ENCODE measurements at regions not wholly inside any gene's neighbourhood (a gene's known extent, or its start where the extent isn't known, plus 50 kb on each side); places are given as distances from the start of the nearest gene placed in this dataset.

GRCh38 chr3:40847551-40847992 lies 322.8 kb downstream of the ZNF621 start:
- Mint-ChIP-seq H3K36me3 (no peaks in the 10 kb centered on the region), H3K4me3 (no peak overlapping the region), H3K4me1 (peaks cover 18% of the 10 kb centered on the region), H3K27me3 (ENCODE audit: low read depth) (no peaks in the 10 kb centered on the region), H3K27ac (no peak overlapping the region), H3K9me3 (no peaks in the 10 kb centered on the region)
- TF ChIP-seq CTCF (IDR thresholded peaks at IDR 0.05; ENCODE audit: unreplicated experiment): no peak
- DNase-seq (ENCODE audit: low spot score in 2 of 2, unreplicated experiment in 2 of 2): no peak

GRCh38 chr3:40848421-40848820 lies 323.7 kb downstream of the ZNF621 start:
- no peak for TF ChIP-seq CTCF (IDR thresholded peaks at IDR 0.05; ENCODE audit: unreplicated experiment)
- H3K4me1 Mint-ChIP-seq: peaks cover 16% of the 10 kb centered on the region
- DNase-seq (ENCODE audit: low spot score in 2 of 2, unreplicated experiment in 2 of 2): no peak
- no peaks in the 10 kb centered on the region for H3K27me3 Mint-ChIP-seq (ENCODE audit: low read depth)
- no peak overlapping the region for H3K27ac Mint-ChIP-seq
- no peak overlapping the region for H3K4me3 Mint-ChIP-seq
- H3K9me3 Mint-ChIP-seq: no peaks in the 10 kb centered on the region
- no peaks in the 10 kb centered on the region for H3K36me3 Mint-ChIP-seq

- no peaks in the 10 kb centered on the region for H3K36me3 Mint-ChIP-seq
- peaks cover 4% of the 10 kb centered on the region for H3K4me1 Mint-ChIP-seq
- no peak for DNase-seq (ENCODE audit: low spot score in 2 of 2, unreplicated experiment in 2 of 2)
- no peaks in the 10 kb centered on the region for H3K9me3 Mint-ChIP-seq
- H3K27me3 Mint-ChIP-seq (ENCODE audit: low read depth): no peaks in the 10 kb centered on the region
- H3K27ac Mint-ChIP-seq: no peak overlapping the region
- H3K4me3 Mint-ChIP-seq: no peak overlapping the region
- no peak for TF ChIP-seq CTCF (IDR thresholded peaks at IDR 0.05; ENCODE audit: unreplicated experiment)
Measured at GRCh38 chr3:40850861-40851260, 326.1 kb downstream of the ZNF621 start.

GRCh38 chr3:40851836-40852235 lies 327.1 kb downstream of the ZNF621 start:
- Mint-ChIP-seq H3K4me3 (no peak overlapping the region), H3K27me3 (ENCODE audit: low read depth) (no peaks in the 10 kb centered on the region), H3K4me1 (peaks cover 4% of the 10 kb centered on the region), H3K36me3 (no peaks in the 10 kb centered on the region), H3K9me3 (no peaks in the 10 kb centered on the region), H3K27ac (no peak overlapping the region)
- no peak for TF ChIP-seq CTCF (IDR thresholded peaks at IDR 0.05; ENCODE audit: unreplicated experiment)
- DNase-seq (ENCODE audit: low spot score in 2 of 2, unreplicated experiment in 2 of 2): no peak

- TF ChIP-seq CTCF (IDR thresholded peaks at IDR 0.05; ENCODE audit: unreplicated experiment): no peak
- no peak for DNase-seq (ENCODE audit: low spot score in 2 of 2, unreplicated experiment in 2 of 2)
- Mint-ChIP-seq H3K4me1 (peaks cover under 1% of the 10 kb centered on the region), H3K4me3 (no peak overlapping the region), H3K27me3 (ENCODE audit: low read depth) (no peaks in the 10 kb centered on the region), H3K9me3 (no peaks in the 10 kb centered on the region), H3K36me3 (no peaks in the 10 kb centered on the region), H3K27ac (no peak overlapping the region)
Measured at GRCh38 chr3:40852712-40853111, 328.0 kb downstream of the ZNF621 start.

GRCh38 chr3:40853474-40853873 lies 328.7 kb downstream of the ZNF621 start:
- Mint-ChIP-seq H3K4me1 (no peaks in the 10 kb centered on the region), H3K9me3 (no peaks in the 10 kb centered on the region), H3K27ac (no peak overlapping the region), H3K36me3 (no peaks in the 10 kb centered on the region), H3K4me3 (no peak overlapping the region), H3K27me3 (ENCODE audit: low read depth) (no peaks in the 10 kb centered on the region)
- no peak for DNase-seq (ENCODE audit: low spot score in 2 of 2, unreplicated experiment in 2 of 2)
- TF ChIP-seq CTCF (IDR thresholded peaks at IDR 0.05; ENCODE audit: unreplicated experiment): no peak
